Frontal cortex (tissue), 3 donors: ENCODE measurements at regions not wholly inside any gene's neighbourhood (a gene's known extent, or its start where the extent isn't known, plus 50 kb on each side); places are given as distances from the start of the nearest gene placed in this dataset.
"Not testable (repeated sequence)": the region's sequence is repeated elsewhere in the genome, so short reads cannot be mapped to it uniquely, and the experiment has no call there.

ENCODE experiments used
- DNase-seq, 2 donors: peaks; one replicate each; pipeline ENCODE4 v3.0.0; 2012; ENCODE audit warnings: low spot score in 2 of 2
- FAIRE-seq: peaks from 2 replicates; lab custom pipeline; 2012; peaks lifted over from hg19 to GRCh38; lab: Jason Lieb, UNC
- donor health status: control.
- donor health status: control.
- donor health status: control.

- not testable (repeated sequence) for FAIRE-seq, DNase-seq
Measured at GRCh38 chr15:29648415-29648814, 173.9 kb downstream of the TJP1 start.

DNA sequence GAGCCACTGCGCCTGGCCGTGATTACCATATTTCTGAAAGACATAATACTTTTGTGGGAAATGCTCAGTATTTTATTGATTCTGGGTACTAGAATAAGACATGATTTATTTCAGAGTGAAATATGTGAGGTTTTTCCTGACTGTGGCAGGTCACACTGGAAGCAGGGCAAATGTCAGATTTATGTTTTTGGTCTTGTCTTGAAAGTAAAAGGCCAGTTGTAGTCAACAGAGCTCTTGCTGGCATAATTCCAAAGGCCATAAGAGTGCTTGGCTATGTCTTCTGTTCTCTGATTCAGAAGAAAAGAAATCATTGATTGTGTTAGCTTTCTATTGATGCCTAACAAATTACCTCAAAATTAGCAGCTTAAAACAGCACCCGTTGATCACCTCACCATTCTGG lies 176.4 kb downstream of the TJP1 start:
- FAIRE-seq (no peak), DNase-seq (no peak)

DNA sequence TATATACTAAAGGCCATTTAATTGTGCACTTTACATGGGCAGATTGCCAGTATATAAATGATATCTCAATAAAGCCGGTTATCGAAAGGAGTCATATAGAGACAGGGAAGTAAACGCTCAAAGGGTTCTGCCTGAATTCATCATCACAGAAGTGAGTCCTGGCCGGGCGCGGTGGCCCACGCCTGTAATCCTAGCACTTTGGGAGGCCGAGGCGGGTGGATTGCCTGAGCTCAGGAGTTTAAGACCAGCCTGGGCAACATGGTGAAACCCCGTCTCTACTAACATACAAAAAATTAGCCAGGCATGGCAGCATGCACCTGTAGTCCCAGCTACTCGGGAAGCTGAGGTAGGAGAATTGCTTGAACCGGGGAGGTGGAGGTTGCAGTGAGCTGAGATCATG lies 177.9 kb downstream of the TJP1 start:
- not testable (repeated sequence) for DNase-seq, FAIRE-seq

DNA sequence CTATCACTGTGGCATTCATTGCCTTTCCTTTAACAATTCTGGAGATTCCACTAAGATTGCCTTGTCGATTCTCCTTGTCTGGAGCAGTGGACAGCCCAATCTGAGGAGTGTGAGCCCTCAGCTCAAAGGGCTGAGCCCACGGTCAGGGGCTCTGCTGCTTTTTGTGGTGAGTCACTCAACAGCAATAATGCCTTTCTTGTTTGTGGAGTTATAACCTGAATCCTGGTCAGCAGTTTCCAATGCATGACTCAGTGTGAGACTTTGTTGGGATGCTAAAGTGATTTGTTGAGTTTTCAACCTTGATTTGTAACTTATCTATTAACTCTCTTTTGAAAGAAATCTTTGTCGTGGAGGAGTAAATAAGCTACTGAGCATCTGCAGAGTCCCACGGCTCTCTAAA lies 183.5 kb downstream of the TJP1 start:
- FAIRE-seq (no peak), DNase-seq (no peak)

GRCh38 chr15:29638011-29638410 lies 184.3 kb downstream of the TJP1 start:
- DNase-seq, result no peak
- FAIRE-seq, result no peak

DNA sequence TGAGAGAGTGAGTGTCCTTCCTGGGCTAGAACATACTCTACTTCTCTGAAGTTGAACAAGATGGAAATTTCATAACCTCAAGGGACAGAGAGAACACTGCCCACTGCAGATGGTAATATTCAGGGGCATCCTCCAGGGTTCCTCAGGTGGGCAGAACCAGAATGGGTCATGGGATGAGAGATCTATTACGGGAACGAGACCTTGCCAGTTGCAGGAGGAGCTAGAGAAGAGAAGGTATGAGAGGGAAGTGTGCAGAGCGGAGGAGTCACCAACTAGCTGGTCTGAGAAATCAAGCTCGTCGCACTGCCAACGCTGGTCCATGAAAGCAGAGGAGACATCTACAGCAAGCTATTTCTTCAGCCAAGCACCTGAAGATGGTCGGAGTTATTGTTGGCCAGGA lies 184.7 kb downstream of the TJP1 start:
- FAIRE-seq, result no peak
- no peak for DNase-seq

DNA sequence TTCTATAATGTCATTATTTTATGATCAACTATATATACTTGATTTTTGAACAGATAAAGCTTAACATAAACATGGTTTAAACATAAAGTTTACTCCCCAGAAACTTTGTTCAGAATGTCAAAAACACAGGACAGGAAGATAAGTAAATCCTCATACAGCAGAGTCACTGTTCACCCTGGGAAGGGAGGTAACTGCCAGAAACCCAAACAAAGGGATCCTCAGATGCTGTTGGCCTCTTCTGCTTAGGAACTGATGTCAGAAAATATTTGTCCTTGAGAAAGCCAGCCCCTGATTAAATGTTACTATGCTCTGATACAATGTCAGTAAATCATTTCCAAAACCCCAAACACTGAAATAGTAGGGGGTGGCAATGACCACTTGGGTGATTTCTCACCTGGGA lies 185.3 kb downstream of the TJP1 start:
- no peak for FAIRE-seq
- DNase-seq, result no peak

GRCh38 chr15:29636140-29636539 lies 186.1 kb downstream of the TJP1 start:
- DNase-seq, result no peak
- no peak for FAIRE-seq

DNA sequence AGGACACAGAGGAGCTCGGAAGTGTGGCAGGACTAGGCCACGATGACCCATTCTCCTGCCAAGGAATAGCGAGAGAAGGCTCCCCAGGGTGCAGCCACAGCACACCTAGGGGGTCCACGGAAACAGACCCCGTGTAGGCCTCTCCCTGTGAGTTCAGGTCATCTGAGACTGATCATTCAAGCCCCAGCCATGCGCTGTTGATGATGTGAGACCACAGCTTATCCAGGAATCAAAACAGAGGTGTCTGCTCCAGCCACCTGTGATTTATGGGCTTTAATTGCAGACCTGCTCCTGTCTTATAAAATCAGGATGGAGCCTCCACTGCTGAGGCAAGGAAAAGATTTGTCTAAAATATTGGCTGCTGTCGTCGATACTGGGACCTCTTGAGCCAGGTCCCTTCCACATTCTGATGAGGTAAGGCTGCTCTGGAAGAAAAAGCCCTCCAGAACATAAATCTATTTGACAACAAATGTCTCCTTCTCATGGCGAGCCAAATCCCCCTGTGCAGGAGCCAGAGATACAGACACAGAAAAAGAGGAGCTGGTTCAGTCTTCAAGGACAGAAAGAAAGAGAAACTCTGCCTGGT lies 186.7 kb downstream of the TJP1 start:
- DNase-seq (no peak), FAIRE-seq (no peak)

GRCh38 chr15:29633971-29634370 lies 188.3 kb downstream of the TJP1 start:
- DNase-seq (no peak), FAIRE-seq (no peak)

- no peak for FAIRE-seq
- DNase-seq, result no peak
Measured at GRCh38 chr15:29632671-29633406, 189.4 kb downstream of the TJP1 start.

DNA sequence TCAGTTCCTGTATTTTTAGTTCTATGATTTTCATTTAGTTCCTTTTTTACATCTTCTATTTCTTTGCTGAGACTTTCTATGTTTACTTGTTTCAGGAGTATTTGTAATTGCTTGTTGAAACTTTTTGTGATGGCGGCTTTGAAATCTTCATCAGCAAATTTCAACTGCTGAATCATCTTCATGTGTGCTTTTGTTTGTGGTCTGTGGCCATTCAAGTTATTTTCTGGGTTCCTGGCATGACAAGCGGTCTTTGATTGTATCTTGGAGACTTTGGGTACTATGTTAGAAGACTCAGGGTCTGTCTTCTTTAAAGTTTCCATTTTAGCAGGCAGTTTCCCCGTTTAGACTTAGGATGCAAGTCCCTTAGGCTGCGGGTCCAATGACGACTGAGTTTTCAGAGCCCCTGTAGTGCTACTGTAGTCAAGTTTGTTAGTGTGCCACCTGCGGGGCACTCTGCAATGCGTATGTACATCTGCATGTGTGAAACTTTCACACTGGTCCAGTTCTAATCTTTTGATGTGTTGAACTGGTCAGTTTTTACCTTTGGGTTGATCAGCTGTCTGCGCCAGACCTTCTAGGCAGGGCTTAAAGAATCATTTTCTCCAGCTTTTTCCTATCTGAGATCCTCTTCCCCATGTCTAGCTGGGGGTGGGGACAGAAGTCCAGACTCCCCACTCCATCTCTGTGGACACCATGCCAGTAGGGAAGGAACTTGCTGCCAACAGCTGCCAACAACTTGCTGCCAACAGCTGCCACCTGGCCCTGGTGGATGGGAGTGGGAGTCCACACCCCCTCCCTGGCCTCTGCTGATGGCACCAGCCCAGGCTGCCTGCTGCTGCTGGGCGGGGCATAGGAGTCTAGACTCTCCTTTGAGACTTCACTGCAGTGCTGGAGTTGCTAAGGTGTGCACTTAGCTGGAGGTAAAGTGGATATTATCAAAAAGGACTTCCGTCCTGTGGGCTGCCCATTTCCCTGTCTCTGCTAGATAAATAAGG lies 190.9 kb downstream of the TJP1 start:
- no peak for DNase-seq
- no peak for FAIRE-seq

DNA sequence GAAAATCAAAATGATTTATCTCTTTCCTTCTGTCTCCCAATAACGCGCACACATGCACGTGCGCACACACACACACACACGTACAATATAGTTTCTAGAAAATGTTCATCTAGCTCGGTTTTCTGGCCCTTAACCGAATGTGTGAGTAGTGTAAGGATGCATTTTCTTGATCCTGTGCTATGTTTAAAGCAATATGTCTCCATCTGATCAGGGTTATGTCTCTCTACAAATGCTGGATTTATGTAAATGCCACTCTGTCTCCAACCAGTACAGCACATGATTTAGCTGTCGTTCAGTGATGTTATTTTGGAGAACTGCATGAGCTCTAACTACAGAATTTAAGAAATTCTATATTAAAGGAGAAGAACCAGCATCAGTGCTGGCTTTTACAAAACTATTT lies 198.0 kb downstream of the TJP1 start:
- DNase-seq (no peak), FAIRE-seq (no peak)

DNA sequence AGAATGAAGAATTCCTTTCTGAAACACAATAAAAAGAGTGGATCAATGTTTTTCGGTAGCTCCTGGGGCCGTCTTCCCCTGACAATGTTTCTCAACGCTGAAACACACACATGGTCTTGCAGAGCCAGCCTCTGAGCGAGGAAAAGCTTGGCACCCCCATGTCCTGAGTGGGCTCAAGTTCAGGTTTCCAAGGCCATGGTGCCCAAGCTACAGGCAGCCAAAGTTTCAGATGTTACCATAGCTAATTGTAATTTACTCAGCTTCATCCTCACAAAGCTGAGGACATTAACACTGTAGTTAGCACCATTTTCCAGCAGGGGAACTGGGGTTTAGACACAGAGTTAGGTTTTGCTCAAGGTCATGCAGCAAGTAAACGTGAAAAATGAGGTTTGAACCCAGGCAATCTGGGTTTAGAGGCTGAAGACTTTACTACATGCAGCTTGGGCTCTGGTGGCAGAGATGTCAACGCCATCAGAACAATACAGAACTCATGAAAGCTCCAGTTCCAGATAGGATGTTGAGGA lies 199.1 kb downstream of the TJP1 start:
- DNase-seq, result no peak
- no peak for FAIRE-seq

DNA sequence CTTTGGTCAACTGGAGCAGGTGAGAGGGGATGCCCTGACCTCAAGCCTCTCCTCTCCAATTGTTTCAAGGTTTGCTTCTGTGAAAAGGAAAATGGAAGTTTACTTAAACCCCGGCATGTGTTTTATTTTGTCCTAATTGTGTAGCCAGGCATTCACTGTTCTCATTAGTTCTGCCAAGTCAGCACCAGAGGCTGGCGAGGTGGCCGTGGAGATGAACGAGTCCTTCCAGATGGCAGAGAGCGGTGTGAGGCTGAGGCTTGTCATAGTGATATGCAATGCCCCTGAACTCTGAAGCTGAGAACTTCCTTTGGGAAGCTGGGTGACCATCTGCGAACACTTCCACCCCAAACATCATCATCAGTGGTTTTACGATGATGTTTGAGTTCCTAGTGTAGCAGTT lies 199.6 kb downstream of the TJP1 start:
- DNase-seq, result no peak
- FAIRE-seq, result no peak

GRCh38 chr15:29621616-29622015 lies 200.7 kb downstream of the TJP1 start:
- FAIRE-seq, result no peak
- no peak for DNase-seq

DNA sequence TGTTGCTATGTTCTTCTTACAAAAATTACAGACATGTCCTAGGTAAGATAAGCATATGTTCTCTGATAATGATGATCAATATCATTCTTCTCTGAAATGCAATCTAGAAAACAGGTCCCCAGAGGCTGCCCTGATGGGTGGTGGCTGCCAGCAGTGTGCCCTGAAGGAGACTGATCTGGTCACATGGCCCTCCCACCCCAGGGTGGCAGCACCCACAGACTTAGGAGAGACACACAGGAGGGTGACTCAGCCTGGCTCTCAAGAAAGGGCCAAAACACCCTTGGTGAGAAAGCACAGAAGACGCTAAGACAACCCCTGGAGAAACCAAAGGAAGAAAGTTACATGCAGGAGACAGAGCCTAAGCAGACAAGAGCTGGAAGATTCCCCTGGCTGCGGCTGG lies 203.7 kb downstream of the TJP1 start:
- FAIRE-seq (no peak), DNase-seq (no peak)

- DNase-seq, result no peak
- no peak for FAIRE-seq
Measured at GRCh38 chr15:29616512-29616911, 205.8 kb downstream of the TJP1 start.

GRCh38 chr15:29615791-29616190 lies 206.5 kb downstream of the TJP1 start:
- FAIRE-seq (no peak), DNase-seq (no peak)

- no peak for FAIRE-seq
- DNase-seq, result no peak
Measured at GRCh38 chr15:29613951-29614382, 208.3 kb downstream of the TJP1 start.
